ENCODE measurements at regions not wholly inside any gene's neighbourhood (a gene's known extent, or its start where the extent isn't known, plus 50 kb on each side); places are given as distances from the start of the nearest gene placed in this dataset.

GRCh38 chr1:38724160-38725131 is 135.1 kb downstream of the RRAGC start:
- no peak for TF ChIP-seq JUND (IDR thresholded peaks at IDR 0.05; ENCODE audit: low read depth)
- in situ Hi-C loops (cut with HindIII; ENCODE audit: low pct_unique_long_range_greater_than_20kb, low sequenced_read_pairs): no loop called here
- no peak for DNase-seq (ENCODE audit: low read depth in 1 of 2, low spot score in 1 of 2)

DNA sequence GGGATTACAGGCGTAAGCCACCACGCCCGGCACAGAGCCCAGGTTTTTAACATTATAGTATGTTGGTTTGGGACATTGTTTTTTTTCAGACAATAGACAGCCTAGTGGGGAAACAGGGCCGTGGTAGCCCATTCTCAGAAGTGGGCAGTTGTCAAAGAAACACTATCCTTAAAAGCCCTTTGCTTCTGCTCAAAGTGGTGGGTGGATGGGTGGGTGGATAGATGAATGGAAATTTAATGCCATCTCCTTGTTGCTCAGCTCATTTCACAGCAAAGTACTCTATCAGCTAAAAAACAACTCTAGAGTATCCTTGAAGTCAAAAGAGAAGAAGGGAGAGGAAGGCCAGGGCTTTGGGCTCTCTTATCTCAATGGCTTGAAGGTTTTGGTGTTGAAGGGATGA is 137.8 kb downstream of the RRAGC start:
- no peak for DNase-seq (ENCODE audit: low read depth in 1 of 2, low spot score in 1 of 2)
- in situ Hi-C loops (cut with HindIII; ENCODE audit: low pct_unique_long_range_greater_than_20kb, low sequenced_read_pairs): no loop called here
- no peak for TF ChIP-seq JUND (IDR thresholded peaks at IDR 0.05; ENCODE audit: low read depth)

DNA sequence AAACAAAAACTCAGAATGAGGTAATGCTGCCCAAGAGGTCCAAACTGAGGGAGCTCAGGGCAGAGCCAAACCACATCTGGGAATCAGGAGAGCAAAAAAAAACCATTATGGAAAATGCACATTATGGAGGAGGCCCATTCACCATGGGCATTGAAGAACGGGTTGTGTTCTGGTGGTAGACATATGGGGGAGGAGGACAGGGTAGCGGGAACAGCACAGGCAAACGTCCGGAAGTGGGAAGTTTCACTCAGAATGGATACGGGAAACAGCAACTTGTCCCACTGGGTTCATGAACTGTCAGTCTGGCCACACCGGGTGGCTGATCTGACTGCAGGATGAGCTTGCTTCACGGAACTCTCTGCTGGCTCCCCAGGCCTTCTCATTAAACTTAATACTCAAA is 139.7 kb downstream of the RRAGC start:
- no peak for TF ChIP-seq JUND (IDR thresholded peaks at IDR 0.05; ENCODE audit: low read depth)
- DNase-seq (ENCODE audit: low read depth in 1 of 2, low spot score in 1 of 2): no peak
- in situ Hi-C loops (cut with HindIII; ENCODE audit: low pct_unique_long_range_greater_than_20kb, low sequenced_read_pairs): no loop called here

- no peak for DNase-seq (ENCODE audit: low read depth in 1 of 2, low spot score in 1 of 2)
- in situ Hi-C loops (cut with HindIII; ENCODE audit: low pct_unique_long_range_greater_than_20kb, low sequenced_read_pairs): no loop called here
- TF ChIP-seq JUND (IDR thresholded peaks at IDR 0.05; ENCODE audit: low read depth): no peak
Observed at GRCh38 chr1:38718031-38718430, 141.5 kb downstream of the RRAGC start.

GRCh38 chr1:38716229-38716628 is 143.3 kb downstream of the RRAGC start:
- in situ Hi-C loops (cut with HindIII; ENCODE audit: low pct_unique_long_range_greater_than_20kb, low sequenced_read_pairs): no loop called here
- no peak for DNase-seq (ENCODE audit: low read depth in 1 of 2, low spot score in 1 of 2)
- TF ChIP-seq JUND (IDR thresholded peaks at IDR 0.05; ENCODE audit: low read depth): no peak

DNA sequence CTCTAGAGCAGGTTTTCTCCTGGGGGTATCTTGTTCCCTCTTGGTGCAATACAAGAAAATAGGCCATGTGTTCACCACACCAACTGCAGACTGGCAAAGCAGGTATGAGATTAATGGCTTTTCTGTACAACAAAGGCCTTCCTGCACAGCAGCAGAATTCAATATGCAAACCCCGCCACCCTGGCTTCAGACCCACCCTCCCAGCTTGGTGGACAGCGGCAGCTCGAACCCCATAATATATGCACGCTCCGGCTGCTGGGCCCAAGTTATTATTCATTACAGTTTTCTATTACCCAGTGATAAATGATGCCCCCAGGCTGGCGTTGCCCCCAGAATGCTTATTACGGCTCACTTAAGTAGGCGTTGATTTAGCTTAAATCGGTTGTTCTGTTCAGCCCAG is 144.2 kb downstream of the RRAGC start:
- TF ChIP-seq JUND (IDR thresholded peaks at IDR 0.05; ENCODE audit: low read depth): no peak
- DNase-seq (ENCODE audit: low read depth in 1 of 2, low spot score in 1 of 2): no peak
- in situ Hi-C loops (cut with HindIII; ENCODE audit: low pct_unique_long_range_greater_than_20kb, low sequenced_read_pairs): no loop called here

GRCh38 chr1:38712046-38712445 is 147.5 kb downstream of the RRAGC start:
- no peak for DNase-seq (ENCODE audit: low read depth in 1 of 2, low spot score in 1 of 2)
- TF ChIP-seq JUND (IDR thresholded peaks at IDR 0.05; ENCODE audit: low read depth): no peak
- in situ Hi-C loops (cut with HindIII; ENCODE audit: low pct_unique_long_range_greater_than_20kb, low sequenced_read_pairs): no loop called here

- in situ Hi-C loops (cut with HindIII; ENCODE audit: low pct_unique_long_range_greater_than_20kb, low sequenced_read_pairs): no loop called here
- DNase-seq (ENCODE audit: low read depth in 1 of 2, low spot score in 1 of 2): no peak
Observed at GRCh38 chr1:38708701-38709258, 150.8 kb downstream of the RRAGC start.

DNA sequence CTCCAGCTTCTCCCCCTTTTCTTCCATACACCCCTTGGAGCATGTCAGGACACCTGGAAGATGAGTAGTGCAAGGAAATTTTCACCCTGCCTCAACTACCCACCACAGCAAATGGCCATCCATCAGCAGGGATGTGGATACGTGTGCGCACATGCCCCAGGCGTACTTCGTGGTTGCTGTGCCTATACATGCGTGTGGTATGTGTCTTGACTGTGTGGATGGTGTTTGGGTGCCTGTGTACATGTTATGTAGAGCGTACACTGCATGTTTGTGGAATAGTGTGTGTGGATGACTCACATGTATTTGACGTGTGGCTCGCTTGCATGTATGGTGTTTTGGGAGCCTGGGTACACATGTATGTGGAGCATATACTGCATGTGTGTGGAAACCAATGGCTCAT is 158.5 kb downstream of the RRAGC start:
- no peak for DNase-seq (ENCODE audit: low read depth in 1 of 2, low spot score in 1 of 2)
- in situ Hi-C loops (cut with HindIII; ENCODE audit: low pct_unique_long_range_greater_than_20kb, low sequenced_read_pairs): no loop called here
- TF ChIP-seq JUND (IDR thresholded peaks at IDR 0.05; ENCODE audit: low read depth): no peak

More at GRCh38 chr1:38708701-38709258, 150.8 kb downstream of the RRAGC start:
- no peak for TF ChIP-seq JUND (IDR thresholded peaks at IDR 0.05; ENCODE audit: low read depth)

- no peak for TF ChIP-seq JUND (IDR thresholded peaks at IDR 0.05; ENCODE audit: low read depth)
- in situ Hi-C loops (cut with HindIII; ENCODE audit: low pct_unique_long_range_greater_than_20kb, low sequenced_read_pairs): no loop called here
- no peak for DNase-seq (ENCODE audit: low read depth in 1 of 2, low spot score in 1 of 2)
Observed at GRCh38 chr1:38700077-38700470, 159.5 kb downstream of the RRAGC start.

DNA sequence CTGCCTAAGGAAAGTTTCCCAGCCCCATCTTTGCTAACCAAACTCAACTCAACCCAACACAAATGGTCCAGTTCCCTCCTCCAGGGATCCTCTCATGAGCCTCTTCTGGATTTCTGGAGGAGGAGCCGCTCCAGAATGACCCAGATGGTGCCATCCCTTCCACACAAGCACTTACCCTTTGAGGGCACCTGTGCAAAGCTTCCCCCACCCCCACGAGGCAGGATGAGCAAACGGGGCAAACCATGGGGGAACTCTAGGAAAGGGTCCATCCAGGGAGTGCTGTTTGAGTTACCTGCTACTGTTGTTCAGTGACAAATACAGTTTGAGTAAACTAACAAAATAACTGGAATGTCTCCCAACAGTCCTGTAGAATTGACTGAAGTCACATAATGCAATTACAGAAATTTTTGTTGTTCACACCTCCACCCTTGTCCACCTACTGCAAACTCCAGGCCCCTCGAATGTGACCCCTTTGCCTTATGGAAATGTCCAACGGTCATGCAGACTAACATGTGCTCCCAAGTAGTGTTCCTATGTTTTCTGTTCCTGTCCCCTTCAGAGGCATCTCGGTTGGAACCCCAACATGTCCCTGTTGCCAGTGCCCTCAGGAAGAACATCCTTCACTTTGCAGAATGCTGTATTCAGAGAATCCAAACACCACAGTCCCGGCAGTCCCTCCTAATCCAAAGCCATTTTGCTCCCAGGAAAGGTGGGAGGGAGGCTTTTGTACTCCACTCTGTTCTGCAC is 160.1 kb downstream of the RRAGC start:
- TF ChIP-seq JUND (IDR thresholded peaks at IDR 0.05; ENCODE audit: low read depth): no peak
- no peak for DNase-seq (ENCODE audit: low read depth in 1 of 2, low spot score in 1 of 2)
- in situ Hi-C loops (cut with HindIII; ENCODE audit: low pct_unique_long_range_greater_than_20kb, low sequenced_read_pairs): no loop called here

GRCh38 chr1:38697387-38697786 is 162.2 kb downstream of the RRAGC start:
- TF ChIP-seq JUND (IDR thresholded peaks at IDR 0.05; ENCODE audit: low read depth): no peak
- in situ Hi-C loops (cut with HindIII; ENCODE audit: low pct_unique_long_range_greater_than_20kb, low sequenced_read_pairs): no loop called here
- DNase-seq (ENCODE audit: low read depth in 1 of 2, low spot score in 1 of 2): no peak

- DNase-seq (ENCODE audit: low read depth in 1 of 2, low spot score in 1 of 2): no peak
- in situ Hi-C loops (cut with HindIII; ENCODE audit: low pct_unique_long_range_greater_than_20kb, low sequenced_read_pairs): no loop called here
- no peak for TF ChIP-seq JUND (IDR thresholded peaks at IDR 0.05; ENCODE audit: low read depth)
Observed at GRCh38 chr1:38696371-38696770, 163.2 kb downstream of the RRAGC start.
